ENCODE measurements at regions not wholly inside any gene's neighbourhood (a gene's known extent, or its start where the extent isn't known, plus 50 kb on each side); places are given as distances from the start of the nearest gene placed in this dataset.

- TF ChIP-seq POLR2A (IDR thresholded peaks at IDR 0.05; ENCODE audit: extremely low read depth, insufficient read length) = no peak
- TF ChIP-seq MYC (IDR thresholded peaks at IDR 0.05; ENCODE audit: low read depth, low read length) = no peak
- TF ChIP-seq CTCF (IDR thresholded peaks at IDR 0.05; ENCODE audit: low read depth, low read length) = no peak
- H3K4me3 ChIP-seq (ENCODE audit: low read depth, low read length) = no peak overlapping the region
- DNase-seq (ENCODE audit: low read depth) = no peak
Measured at GRCh38 chr7:89966067-89966664, 188.1 kb upstream of the STEAP1 start.

GRCh38 chr7:89975577-89975976 lies 178.7 kb upstream of the STEAP1 start:
- H3K4me3 ChIP-seq (ENCODE audit: low read depth, low read length) = no peak overlapping the region
- DNase-seq (ENCODE audit: low read depth) = no peak
- TF ChIP-seq MAX (IDR thresholded peaks at IDR 0.05; ENCODE audit: low read depth, low read length) (no peak), POLR2A (IDR thresholded peaks at IDR 0.05; ENCODE audit: extremely low read depth, insufficient read length) (no peak), CTCF (IDR thresholded peaks at IDR 0.05; ENCODE audit: low read depth, low read length) (no peak), MYC (IDR thresholded peaks at IDR 0.05; ENCODE audit: low read depth, low read length) (no peak)

- no peak for DNase-seq (ENCODE audit: low read depth)
- TF ChIP-seq MYC (IDR thresholded peaks at IDR 0.05; ENCODE audit: low read depth, low read length) (no peak), MAX (IDR thresholded peaks at IDR 0.05; ENCODE audit: low read depth, low read length) (no peak), CTCF (IDR thresholded peaks at IDR 0.05; ENCODE audit: low read depth, low read length) (no peak), POLR2A (IDR thresholded peaks at IDR 0.05; ENCODE audit: extremely low read depth, insufficient read length) (no peak)
- no peak overlapping the region for H3K4me3 ChIP-seq (ENCODE audit: low read depth, low read length)
Measured at GRCh38 chr7:89987665-89988064, 166.6 kb upstream of the STEAP1 start.

- TF ChIP-seq CTCF (IDR thresholded peaks at IDR 0.05; ENCODE audit: low read depth, low read length) (no peak), MAX (IDR thresholded peaks at IDR 0.05; ENCODE audit: low read depth, low read length) (no peak), POLR2A (IDR thresholded peaks at IDR 0.05; ENCODE audit: extremely low read depth, insufficient read length) (no peak), MYC (IDR thresholded peaks at IDR 0.05; ENCODE audit: low read depth, low read length) (no peak)
- no peak for DNase-seq (ENCODE audit: low read depth)
- H3K4me3 ChIP-seq (ENCODE audit: low read depth, low read length) = no peak overlapping the region
Measured at GRCh38 chr7:89988074-89988473, 166.2 kb upstream of the STEAP1 start.

- TF ChIP-seq MYC (IDR thresholded peaks at IDR 0.05; ENCODE audit: low read depth, low read length) (no peak), POLR2A (IDR thresholded peaks at IDR 0.05; ENCODE audit: extremely low read depth, insufficient read length) (no peak), CTCF (IDR thresholded peaks at IDR 0.05; ENCODE audit: low read depth, low read length) (no peak), MAX (IDR thresholded peaks at IDR 0.05; ENCODE audit: low read depth, low read length) (no peak)
- DNase-seq (ENCODE audit: low read depth) = no peak
- H3K4me3 ChIP-seq (ENCODE audit: low read depth, low read length) = no peak overlapping the region
Measured at GRCh38 chr7:89989454-89989853, 164.8 kb upstream of the STEAP1 start.

- TF ChIP-seq CTCF (IDR thresholded peaks at IDR 0.05; ENCODE audit: low read depth, low read length) (no peak), MYC (IDR thresholded peaks at IDR 0.05; ENCODE audit: low read depth, low read length) (no peak), MAX (IDR thresholded peaks at IDR 0.05; ENCODE audit: low read depth, low read length) (no peak), POLR2A (IDR thresholded peaks at IDR 0.05; ENCODE audit: extremely low read depth, insufficient read length) (no peak)
- H3K4me3 ChIP-seq (ENCODE audit: low read depth, low read length) = no peak overlapping the region
- DNase-seq (ENCODE audit: low read depth) = no peak
Measured at GRCh38 chr7:89994483-89994882, 159.8 kb upstream of the STEAP1 start.
